ENCODE measurements at regions not wholly inside any gene's neighbourhood (a gene's known extent, or its start where the extent isn't known, plus 50 kb on each side); places are given as distances from the start of the nearest gene placed in this dataset.

DNA sequence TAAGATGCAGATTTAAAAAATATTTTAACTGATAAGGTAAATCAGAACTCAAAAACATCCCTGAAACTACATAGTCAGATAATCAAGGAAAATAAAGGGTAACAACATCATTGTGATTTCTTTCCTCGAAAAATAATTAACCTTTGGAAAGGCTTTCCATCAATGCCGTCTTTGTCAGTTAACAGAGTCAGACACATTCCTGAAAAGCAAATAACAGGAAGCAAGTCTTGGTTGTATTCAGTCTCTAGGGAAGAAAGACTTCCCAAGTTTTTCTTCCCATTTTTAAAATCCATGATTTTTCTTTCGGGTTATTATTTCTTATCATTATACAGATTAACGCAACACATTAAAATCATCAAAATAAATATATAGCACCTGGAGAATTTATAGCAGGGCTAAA lies 256.4 kb upstream of the CDH6 start:
- no peak for DNase-seq

GRCh38 chr5:30933599-30933998 lies 259.9 kb upstream of the CDH6 start:
- no peak for DNase-seq

- DNase-seq, result peak in 1 of 51 donors; percentile 5
Observed at GRCh38 chr5:30932273-30933017, 261.0 kb upstream of the CDH6 start.

DNA sequence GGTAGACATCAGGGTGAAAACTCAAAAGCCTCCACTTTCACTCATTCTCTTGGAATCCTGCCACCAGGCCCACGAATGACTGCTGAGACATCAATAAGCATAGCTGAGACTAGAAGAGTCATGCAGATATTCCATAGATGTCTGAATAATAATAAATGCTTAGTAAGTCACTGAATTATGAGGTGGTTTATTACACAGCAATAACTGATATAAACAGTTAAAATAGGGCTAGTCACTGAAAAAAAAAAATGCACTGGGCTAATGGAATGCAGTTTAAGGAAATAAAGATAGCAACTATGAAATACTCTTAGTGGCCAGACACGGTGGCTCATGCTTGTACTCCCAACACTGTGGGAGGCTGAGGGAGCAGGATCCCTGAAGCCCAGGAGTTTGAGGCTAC lies 262.8 kb upstream of the CDH6 start:
- no peak for DNase-seq

DNA sequence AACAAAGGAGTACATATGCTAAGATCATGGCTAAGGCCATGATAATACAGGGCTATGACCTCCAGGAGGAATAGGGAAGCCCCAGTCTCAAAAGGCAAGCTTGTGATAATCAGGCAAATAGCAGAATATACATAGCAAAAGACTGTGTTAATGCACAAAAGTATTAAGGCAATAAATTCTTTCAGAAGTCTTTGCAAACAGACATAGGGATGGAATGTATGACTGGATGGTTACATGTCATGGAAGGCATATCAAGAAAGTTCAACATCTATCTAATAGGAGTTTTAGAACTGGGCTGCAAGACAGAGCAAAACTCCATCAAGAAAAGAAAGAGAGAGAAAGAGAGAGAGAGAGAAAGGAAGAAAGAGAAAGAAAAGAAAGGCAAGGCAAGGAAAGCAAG lies 264.5 kb upstream of the CDH6 start:
- DNase-seq, result no peak

DNA sequence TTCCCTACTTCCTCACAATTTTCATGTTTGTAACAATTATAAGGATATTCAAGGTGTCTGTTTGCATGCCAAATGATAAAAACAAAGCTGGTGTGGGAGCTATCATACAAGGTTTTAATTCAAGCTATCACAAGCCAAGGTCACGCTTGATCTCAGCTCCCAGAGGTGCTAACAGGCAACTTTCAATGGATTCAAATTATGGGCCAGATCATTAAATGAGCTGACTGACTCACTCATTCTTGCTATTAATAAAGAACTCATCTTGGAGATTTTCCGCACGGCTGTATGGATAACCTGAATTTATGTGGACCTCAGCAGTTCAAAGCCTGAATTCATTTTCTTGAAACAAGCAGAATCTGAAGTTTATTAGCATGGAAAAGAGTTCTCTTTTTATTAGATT lies 267.3 kb upstream of the CDH6 start:
- no peak for DNase-seq

DNA sequence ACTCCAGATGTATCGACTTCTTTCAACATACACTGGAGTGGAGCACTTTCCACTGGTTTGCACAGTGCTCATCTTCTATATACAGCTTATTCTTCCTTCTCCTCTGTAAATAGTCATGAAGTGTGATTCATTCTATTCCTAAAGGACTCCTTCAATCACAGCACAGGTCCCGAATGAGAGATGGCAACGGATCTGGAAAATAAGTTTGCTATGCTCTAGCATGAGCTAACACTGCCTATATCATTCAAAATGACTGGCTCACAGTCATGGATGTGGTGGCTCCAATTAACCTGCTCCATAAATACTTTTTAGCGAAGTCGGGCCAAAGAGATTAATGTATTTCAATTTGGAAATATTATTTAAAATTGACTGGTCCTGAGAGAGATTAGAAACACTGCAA lies 272.1 kb upstream of the CDH6 start:
- no peak for DNase-seq

- no peak for DNase-seq
Observed at GRCh38 chr5:30918171-30918570, 275.3 kb upstream of the CDH6 start.

GRCh38 chr5:30908356-30908755 lies 285.1 kb upstream of the CDH6 start:
- DNase-seq, result peak in 2 of 51 donors; percentile 1 to 3

GRCh38 chr5:30900367-30900766 lies 293.1 kb upstream of the CDH6 start:
- DNase-seq, result no peak

DNA sequence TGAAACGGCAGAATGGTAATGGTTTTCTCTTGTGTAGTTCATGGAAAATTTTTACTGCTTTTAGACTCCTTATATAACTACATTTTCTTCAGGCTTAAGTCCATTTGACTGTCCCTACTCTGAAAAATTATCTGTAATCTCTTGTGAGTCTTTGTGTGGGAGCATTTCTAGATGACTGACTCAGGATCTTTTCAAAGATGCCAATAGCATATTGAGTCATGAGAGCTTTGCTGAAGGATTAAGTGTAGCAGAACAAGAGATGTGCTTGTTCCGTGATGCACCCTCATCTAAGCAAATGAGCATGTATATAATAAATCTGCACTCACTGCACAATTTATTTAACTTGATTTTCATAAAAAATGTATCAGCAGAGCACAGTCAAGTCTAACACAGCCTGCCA lies 298.7 kb upstream of the CDH6 start:
- DNase-seq, result no peak

GRCh38 chr5:30891660-30892059 lies 301.8 kb upstream of the CDH6 start:
- DNase-seq, result no peak

GRCh38 chr5:30890377-30890776 lies 303.1 kb upstream of the CDH6 start:
- no peak for DNase-seq

GRCh38 chr5:30880514-30880913 lies 313.0 kb upstream of the CDH6 start:
- DNase-seq, result no peak

GRCh38 chr5:30879887-30880286 lies 313.6 kb upstream of the CDH6 start:
- no peak for DNase-seq

- DNase-seq, result no peak
Observed at GRCh38 chr5:30878746-30879145, 314.7 kb upstream of the CDH6 start.

DNA sequence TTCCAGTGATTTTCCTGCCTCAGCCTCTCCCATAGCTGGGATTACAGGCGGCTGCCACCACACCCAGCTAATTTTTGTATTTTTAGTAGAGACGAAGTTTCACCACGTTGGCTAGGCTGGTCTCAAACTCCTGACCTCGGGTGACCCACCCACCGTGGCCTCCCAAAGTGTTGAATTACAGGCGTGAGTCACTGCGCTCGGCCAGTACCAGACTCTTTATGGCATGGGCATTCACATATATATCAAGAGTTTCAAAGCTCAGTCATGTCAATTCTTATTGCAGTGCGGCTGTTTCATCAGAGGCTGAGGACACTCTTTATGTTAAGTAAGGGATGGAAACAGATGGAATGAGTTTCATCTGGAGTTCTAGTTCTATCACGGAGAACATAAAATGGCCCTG lies 315.2 kb upstream of the CDH6 start:
- DNase-seq, result no peak

- DNase-seq, result no peak
Observed at GRCh38 chr5:30874241-30875034, 319.0 kb upstream of the CDH6 start.

DNA sequence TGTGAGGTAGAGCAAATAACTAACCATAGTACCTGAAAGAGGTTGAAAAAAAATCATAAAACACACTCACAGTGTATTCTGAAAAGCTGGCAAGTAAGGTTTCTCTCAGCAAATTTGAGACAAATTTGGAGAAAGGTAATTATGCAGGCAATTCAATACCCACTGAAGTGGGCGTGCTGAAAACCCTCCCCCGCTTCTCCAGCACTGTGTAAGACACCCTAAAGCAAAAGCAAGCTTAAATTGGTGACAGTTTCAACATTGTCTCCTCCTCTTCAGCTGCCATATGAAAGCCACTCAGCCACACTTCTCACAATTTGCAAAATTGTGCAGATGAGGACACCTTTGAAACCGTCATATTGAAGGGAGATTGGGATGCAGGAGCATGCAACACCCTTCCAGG lies 322.3 kb upstream of the CDH6 start:
- DNase-seq, result peak in 1 of 51 donors; percentile 8

- no peak for DNase-seq
Observed at GRCh38 chr5:30867711-30868110, 325.8 kb upstream of the CDH6 start.

DNA sequence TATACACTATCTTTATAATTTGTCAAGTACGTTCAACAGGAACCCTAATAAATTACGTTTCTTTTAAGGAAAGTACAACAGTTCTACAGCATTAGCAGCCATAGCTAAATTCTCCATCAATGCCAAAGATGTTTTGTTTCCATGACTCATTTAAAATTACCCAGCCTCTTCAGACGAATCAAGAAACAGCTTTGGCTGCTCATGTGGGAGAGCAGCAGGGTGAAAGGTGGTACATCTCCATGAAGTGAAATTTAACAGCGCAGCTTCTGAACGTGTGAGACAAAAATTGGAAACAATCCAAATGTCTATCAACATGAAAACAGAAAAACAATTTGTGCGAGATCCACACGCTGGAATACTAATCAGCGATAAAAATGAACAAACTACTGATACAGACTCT lies 327.3 kb upstream of the CDH6 start:
- DNase-seq, result no peak

DNA sequence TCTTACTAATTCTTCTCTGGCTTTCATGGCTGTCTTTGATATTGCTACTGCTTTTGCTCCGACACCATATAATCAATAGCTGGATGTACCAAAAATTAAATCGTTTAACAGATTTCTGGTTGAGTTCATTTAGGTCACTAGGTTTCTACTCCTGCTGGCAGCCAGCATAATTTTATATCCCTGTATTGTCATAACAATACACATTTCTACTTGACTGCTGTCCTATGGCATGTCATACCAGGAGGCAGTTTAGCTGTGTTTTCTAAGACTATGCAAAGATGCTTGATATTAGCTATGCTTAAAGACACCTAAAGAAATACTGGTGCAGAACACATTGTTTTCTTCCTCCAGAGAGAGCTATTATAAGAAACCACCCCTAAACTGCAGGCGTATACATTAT lies 337.2 kb upstream of the CDH6 start:
- DNase-seq, result no peak

- DNase-seq, result no peak
Observed at GRCh38 chr5:30853158-30853557, 340.3 kb upstream of the CDH6 start.
